IgD-negative memory B cell (primary cell): ENCODE measurements at regions not wholly inside any gene's neighbourhood (a gene's known extent, or its start where the extent isn't known, plus 50 kb on each side); places are given as distances from the start of the nearest gene placed in this dataset.

Experiments used
- H3K27ac Mint-ChIP-seq, 3 donors: one replicate each; pipeline ENCODE4 v1.8.0; 2020 to 2022; ENCODE audit warnings: mild to moderate bottlenecking in 3 of 3, mixed read lengths in 3 of 3, moderate library complexity in 1 of 3
- H3K27me3 Mint-ChIP-seq: one replicate; pipeline ENCODE4 v1.8.0; 2021; ENCODE audit warnings: mixed read lengths
- H3K36me3 Mint-ChIP-seq: one replicate; pipeline ENCODE4 v1.8.0; 2020; ENCODE audit warnings: mild to moderate bottlenecking, mixed read lengths
- H3K4me1 Mint-ChIP-seq, 3 donors: one replicate each; pipeline ENCODE4 v1.8.0; 2020 to 2022; ENCODE audit warnings: mixed read lengths in 3 of 3, mild to moderate bottlenecking in 1 of 3
- H3K4me3 Mint-ChIP-seq, 4 donors: one replicate each; pipeline ENCODE4 v1.8.0; 2020 to 2022; ENCODE audit warnings: mild to moderate bottlenecking in 4 of 4, mixed read lengths in 4 of 4, moderate library complexity in 3 of 4
- H3K9me3 Mint-ChIP-seq, 3 donors: one replicate each; pipeline ENCODE4 v1.8.0; 2020 to 2021; ENCODE audit warnings: mixed read lengths in 3 of 3, mild to moderate bottlenecking in 1 of 3

DNA sequence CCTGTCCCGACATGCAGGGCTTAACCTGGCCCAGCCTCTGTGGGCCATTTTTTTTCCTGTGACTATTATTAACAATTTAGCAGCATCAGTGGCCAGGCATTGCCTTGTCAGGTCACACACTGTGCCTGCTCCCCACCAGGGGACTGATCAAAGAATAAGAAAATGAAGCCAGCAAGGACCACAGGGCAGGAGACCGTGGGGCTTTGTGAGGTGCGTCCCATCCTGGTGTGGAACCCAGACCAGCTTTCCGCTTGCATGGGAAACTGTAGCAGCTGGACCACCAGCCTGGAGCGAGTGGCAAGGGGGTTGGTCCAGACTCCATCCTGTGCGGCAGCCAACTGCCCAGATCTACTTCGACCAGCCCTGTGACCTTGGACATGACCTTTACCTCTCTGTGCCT, 218.3 kb downstream of the ANKRD60 start:
- Mint-ChIP-seq H3K36me3 (peaks cover 1% of the 10 kb centered on the region), H3K4me3 (no peak overlapping the region), H3K9me3 (no peaks in the 10 kb centered on the region), H3K27ac (no peak overlapping the region), H3K27me3 (peaks cover 12% of the 10 kb centered on the region), H3K4me1 (no peaks in the 10 kb centered on the region)

DNA sequence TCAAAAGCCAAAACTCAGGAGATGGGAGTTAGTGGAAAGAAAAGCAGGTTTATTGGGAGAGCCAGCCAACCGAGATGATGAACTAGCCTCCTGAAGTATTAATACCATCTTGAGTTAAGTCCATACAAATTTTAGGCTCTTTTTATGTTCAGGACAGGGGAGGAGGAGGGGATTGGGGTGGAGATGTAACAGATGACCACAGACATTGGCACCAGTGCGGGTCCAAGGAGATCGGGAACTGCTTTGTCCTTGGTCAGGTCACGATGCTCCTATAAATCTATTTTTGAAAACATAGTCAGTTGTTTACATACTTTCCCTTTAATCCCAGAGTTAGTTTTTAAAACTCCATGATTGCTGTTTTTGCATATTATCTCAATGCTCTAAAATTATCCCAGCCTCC, 219.6 kb downstream of the ANKRD60 start:
- Mint-ChIP-seq H3K4me3 (no peak overlapping the region), H3K27ac (no peak overlapping the region), H3K36me3 (peaks cover 1% of the 10 kb centered on the region), H3K27me3 (peaks cover 12% of the 10 kb centered on the region), H3K4me1 (no peaks in the 10 kb centered on the region), H3K9me3 (peaks cover 0 to 3% (median 0%) of the 10 kb centered on the region in 3 donors)

DNA sequence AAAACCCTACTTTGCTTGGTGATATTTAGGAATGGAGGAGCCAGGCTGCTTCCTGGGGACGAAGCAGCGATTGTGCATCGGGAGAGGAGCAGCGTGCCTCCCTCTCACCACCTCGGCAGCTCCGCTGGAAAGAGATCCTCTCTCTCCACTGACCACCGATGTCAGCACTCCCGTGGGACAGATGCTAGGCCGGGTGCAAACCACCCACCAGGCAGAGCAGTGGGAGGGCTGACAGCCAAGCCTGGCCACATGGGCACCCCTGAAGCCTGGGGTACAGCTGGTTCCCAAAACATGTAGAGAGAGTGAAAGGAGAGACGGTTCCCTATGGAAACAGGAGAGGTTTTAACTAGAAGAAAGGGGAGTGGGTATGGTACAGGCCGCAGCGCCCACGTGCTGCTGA, 220.0 kb downstream of the ANKRD60 start:
- Mint-ChIP-seq H3K4me3 (no peak overlapping the region), H3K9me3 (peaks cover 0 to 3% (median 0%) of the 10 kb centered on the region in 3 donors), H3K36me3 (peaks cover 1% of the 10 kb centered on the region), H3K4me1 (no peaks in the 10 kb centered on the region), H3K27me3 (peaks cover 12% of the 10 kb centered on the region), H3K27ac (no peak overlapping the region)

DNA sequence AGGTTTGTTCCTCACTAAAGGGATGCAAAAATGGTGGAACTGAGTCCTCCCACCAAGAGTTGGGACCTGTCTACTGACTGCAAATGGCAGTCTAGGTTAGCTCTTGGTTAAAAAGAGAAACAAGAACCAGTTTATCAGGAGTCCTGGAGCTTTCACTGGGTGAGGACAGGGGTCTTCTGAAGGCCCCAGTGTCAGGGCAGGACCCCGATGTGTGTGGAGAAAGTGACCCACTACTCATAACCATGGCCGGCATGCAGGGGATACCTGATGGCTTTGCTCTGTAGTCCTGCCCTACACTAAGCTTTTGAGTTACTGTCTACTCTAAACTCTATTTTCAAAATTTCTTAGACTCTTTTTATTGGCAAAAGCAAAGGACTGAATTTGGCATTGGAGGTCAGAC, 220.5 kb downstream of the ANKRD60 start:
- peaks cover 0 to 3% (median 0%) of the 10 kb centered on the region in 3 donors for H3K9me3 Mint-ChIP-seq
- H3K27ac Mint-ChIP-seq: no peak overlapping the region
- peaks cover 12% of the 10 kb centered on the region for H3K27me3 Mint-ChIP-seq
- H3K4me1 Mint-ChIP-seq: no peaks in the 10 kb centered on the region
- no peak overlapping the region for H3K4me3 Mint-ChIP-seq
- peaks cover 1% of the 10 kb centered on the region for H3K36me3 Mint-ChIP-seq

DNA sequence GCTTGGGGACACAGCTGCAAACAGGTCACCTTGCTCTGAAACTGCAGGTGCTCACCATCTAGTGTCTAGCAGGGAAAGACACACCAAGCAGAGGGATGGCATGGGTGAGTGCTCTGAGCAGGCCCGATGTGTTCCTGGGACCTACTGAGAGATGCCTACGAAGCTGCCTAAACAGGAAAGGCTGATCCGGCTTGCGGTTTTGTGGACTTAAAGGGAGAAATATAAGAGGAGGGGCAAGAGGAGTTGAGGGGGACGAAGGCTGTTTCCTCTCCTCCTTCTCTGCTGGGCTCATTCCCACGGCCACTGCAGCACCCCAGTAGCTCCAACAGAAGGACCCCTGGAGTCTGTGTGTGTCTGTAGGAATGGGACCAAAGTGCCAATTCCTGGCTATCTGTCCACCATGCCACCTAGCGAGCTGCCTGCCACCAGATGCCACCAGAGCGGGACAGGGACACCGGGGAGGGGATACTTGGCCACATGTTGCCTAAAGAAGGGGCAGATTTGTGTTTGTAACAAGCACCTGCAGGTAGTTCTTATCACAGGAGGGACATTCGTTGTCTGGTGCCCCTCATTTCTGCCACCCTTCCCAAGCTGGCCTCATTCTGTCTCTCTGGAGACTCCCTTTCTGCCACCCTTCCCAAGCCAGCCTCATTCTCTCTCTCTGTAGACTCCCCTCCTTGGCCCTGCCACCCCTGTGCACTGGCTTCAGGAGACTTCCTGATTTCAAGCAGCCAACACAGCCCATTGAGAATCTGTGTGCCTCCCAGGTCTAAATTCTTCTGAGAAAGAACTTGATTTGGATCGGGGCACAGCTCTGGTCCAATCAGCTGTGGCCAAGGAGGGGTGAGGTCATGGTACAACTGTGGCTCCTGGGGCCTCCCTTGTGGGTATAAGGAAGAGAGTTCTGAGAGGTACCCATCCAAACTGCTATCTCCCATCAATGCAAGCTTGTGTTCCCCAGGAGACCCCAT, 221.8 kb downstream of the ANKRD60 start:
- Mint-ChIP-seq H3K9me3 (peaks cover 0 to 3% (median 0%) of the 10 kb centered on the region in 3 donors), H3K27me3 (peaks cover 10% of the 10 kb centered on the region), H3K4me3 (no peak overlapping the region), H3K4me1 (peaks cover 0 to 1% (median 0%) of the 10 kb centered on the region in 3 donors), H3K36me3 (peaks cover 1% of the 10 kb centered on the region), H3K27ac (no peak overlapping the region)

DNA sequence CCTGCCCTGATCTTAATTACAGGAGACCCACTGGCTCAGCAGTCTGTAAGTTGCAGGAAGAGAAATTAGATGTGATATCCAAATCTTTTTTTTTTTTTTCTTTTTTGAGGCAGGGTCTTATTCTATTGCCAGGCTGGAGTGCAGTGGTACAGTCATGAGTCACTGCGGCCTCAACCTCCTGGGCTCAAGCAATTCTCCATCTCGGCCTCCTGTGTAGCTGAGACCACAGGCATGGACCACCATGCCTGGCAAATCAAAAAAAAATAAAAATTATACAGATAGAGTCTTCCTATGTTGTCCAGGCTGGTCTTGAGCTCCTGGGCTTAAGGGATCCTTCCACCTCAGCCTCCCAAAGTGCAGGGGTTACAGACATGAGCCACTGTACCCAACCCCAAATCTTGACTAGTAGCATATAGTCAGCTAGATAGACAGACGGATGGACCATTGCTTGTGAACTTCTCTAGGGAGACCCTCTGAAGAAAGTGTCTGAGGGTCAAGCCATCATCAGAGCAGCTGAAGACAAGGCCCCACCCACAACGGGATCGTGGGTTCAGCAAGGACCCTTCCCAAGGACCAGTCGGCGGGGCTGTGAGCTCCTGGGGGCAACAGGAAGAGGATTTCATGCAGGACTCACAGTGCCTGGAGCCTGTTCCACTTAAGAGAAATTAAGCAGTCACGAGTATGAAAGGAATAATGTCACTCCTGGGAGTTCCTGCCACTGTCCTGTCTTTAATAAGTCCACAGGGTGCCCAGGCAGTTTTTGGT, 222.7 kb downstream of the ANKRD60 start:
- Mint-ChIP-seq H3K9me3 (peaks cover 0 to 3% (median 0%) of the 10 kb centered on the region in 3 donors), H3K27ac (no peak overlapping the region), H3K27me3 (peaks cover 10% of the 10 kb centered on the region), H3K36me3 (peaks cover 1% of the 10 kb centered on the region), H3K4me1 (peaks cover 0 to 1% (median 0%) of the 10 kb centered on the region in 3 donors), H3K4me3 (no peak overlapping the region)

DNA sequence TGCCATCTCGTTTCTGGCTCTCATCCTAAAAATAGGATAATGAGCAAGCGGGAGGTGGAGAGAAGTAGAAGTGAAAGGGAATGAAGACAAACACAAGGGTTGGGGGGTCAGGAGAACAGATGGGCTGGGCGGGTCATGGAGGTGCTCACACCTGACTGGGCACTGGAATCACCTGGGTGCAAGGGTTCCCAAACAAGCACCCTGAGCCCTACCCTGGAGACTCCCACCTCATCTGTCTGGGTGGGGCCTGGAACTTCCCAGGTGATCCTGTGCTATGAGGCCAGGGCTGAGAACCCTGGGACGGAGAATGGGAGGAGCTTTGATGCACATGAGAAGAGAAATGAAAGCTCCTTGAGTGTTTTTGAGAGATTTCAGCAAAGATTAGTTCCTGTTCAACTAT, 223.6 kb downstream of the ANKRD60 start:
- peaks cover 0 to 3% (median 0%) of the 10 kb centered on the region in 3 donors for H3K9me3 Mint-ChIP-seq
- H3K27ac Mint-ChIP-seq: no peak overlapping the region
- peaks cover 1% of the 10 kb centered on the region for H3K36me3 Mint-ChIP-seq
- peaks cover 5% of the 10 kb centered on the region for H3K27me3 Mint-ChIP-seq
- H3K4me3 Mint-ChIP-seq: no peak overlapping the region
- H3K4me1 Mint-ChIP-seq: peaks cover 0 to 1% (median 0%) of the 10 kb centered on the region in 3 donors

DNA sequence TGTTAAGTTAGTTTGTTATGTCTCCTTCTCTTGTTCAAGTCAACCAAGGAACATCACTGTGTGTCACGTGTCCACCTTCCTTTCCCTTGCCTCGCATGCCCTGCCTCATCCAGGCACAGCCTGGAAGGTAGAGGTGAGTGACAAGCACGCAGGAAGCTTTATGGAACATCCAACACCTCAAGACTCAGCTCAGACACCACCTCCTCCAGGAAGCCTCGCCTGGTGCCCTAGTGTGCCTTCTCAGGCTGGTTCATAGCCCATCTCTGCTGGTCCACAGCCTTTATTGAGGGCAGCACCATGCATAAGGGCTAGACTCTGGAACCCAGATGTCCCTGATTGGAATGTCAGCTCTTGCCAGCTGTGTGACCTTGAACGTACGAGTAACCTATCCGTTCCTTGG, 224.3 kb downstream of the ANKRD60 start:
- no peaks in the 10 kb centered on the region for H3K36me3 Mint-ChIP-seq
- peaks cover 0 to 3% (median 0%) of the 10 kb centered on the region in 3 donors for H3K9me3 Mint-ChIP-seq
- peak overlapping the region in 1 of 3 donors; percentile 23 for H3K27ac Mint-ChIP-seq
- no peak overlapping the region for H3K4me3 Mint-ChIP-seq
- peaks cover 7% of the 10 kb centered on the region for H3K27me3 Mint-ChIP-seq
- H3K4me1 Mint-ChIP-seq: peaks cover 1 to 6% (median 3%) of the 10 kb centered on the region in 3 donors

DNA sequence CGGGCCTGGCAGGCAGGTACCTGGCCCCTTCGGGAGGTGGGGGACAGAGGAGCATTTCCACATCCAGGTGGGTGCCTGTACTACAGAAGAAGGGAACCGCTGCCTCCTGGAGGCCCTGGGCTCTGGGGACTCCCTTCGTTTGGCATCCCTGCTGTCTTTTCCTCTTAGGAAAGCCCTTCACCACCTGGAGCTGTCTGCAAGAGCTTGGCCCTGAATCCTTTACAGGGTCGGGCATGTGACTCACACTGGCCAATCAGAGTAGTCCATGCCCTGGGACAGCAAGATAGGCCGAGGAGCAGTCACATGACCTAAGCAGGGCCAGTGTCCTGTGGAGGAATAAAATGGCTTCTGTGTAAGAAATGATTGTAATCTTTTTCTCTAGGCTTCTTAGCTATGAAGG, 224.9 kb downstream of the ANKRD60 start:
- H3K27ac Mint-ChIP-seq: peak overlapping the region in 1 of 3 donors; percentile 23
- no peak overlapping the region for H3K4me3 Mint-ChIP-seq
- peaks cover 1 to 6% (median 3%) of the 10 kb centered on the region in 3 donors for H3K4me1 Mint-ChIP-seq
- no peaks in the 10 kb centered on the region for H3K36me3 Mint-ChIP-seq
- peaks cover 13% of the 10 kb centered on the region for H3K27me3 Mint-ChIP-seq
- H3K9me3 Mint-ChIP-seq: peaks cover 0 to 3% (median 0%) of the 10 kb centered on the region in 3 donors

DNA sequence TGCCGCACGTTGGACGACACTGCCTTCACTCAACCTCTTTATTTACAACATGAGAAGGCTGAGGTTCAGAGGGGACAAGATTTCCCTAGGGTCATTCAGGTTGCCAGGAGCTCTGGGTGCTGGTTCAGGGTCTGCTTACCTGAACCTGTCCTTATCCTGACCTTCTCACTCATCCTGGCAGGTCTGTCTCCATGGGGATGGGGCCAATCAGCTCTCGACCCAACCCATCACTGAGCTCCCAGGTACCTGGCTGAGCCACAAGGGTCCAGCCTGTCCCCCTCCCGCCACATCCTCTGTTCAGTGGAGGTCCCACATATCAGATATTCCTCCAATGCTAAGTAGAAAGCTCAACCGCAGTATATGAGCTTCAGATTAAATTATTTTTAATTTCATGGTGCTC, 225.6 kb downstream of the ANKRD60 start:
- Mint-ChIP-seq H3K9me3 (peaks cover 0 to 3% (median 0%) of the 10 kb centered on the region in 3 donors), H3K36me3 (no peaks in the 10 kb centered on the region), H3K4me3 (no peak overlapping the region), H3K27me3 (peaks cover 19% of the 10 kb centered on the region), H3K27ac (no peak overlapping the region), H3K4me1 (peaks cover 1 to 6% (median 3%) of the 10 kb centered on the region in 3 donors)

DNA sequence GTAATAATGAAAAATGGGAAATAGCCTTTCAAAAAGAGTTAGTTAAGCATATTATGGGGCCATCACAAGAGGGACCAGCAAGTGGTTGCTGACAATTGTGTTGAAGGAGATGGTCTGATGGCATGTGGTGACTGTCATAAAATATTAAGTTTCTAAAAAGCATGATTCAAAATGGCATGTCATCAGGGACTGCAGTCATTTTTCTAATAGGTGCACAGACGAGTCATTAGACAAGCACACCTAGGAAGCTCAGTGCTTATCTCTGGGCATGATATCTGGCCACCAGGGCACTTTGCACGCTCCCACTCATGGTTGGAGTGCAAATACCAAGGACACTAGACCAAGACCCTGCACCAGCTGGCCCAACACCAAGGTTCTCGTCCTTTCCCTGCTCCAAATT, 226.5 kb downstream of the ANKRD60 start:
- Mint-ChIP-seq H3K27ac (no peak overlapping the region), H3K4me1 (peaks cover 1 to 6% (median 3%) of the 10 kb centered on the region in 3 donors), H3K9me3 (peaks cover 0 to 3% (median 0%) of the 10 kb centered on the region in 3 donors)

DNA sequence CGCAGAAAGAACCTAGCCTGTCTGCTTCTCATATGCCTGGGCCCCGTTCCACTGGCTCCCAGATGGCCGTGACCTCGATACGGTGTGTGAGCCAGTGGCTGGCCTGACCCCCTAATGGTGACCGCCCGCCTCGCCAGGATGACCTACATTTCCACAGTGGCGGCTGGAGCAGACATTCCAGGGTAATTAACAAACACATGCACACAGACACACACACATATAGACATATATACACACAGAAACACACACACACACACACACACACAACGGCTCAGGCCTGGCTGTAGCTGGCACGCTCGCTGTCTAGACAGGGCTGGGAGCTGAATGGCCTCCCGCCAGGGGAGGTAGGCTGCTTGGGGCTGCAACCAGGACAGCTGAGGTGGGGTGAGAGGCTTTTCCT, 227.1 kb downstream of the ANKRD60 start:
- Mint-ChIP-seq H3K36me3 (no peaks in the 10 kb centered on the region), H3K4me3 (no peak overlapping the region), H3K9me3 (peaks cover 0 to 3% (median 0%) of the 10 kb centered on the region in 3 donors), H3K27ac (no peak overlapping the region), H3K27me3 (peaks cover 22% of the 10 kb centered on the region), H3K4me1 (peaks cover 1 to 6% (median 3%) of the 10 kb centered on the region in 3 donors)

More for the DNA sequence above, 226.5 kb downstream of the ANKRD60 start:
- Mint-ChIP-seq H3K4me3 (no peak overlapping the region), H3K27me3 (peaks cover 23% of the 10 kb centered on the region), H3K36me3 (no peaks in the 10 kb centered on the region)

DNA sequence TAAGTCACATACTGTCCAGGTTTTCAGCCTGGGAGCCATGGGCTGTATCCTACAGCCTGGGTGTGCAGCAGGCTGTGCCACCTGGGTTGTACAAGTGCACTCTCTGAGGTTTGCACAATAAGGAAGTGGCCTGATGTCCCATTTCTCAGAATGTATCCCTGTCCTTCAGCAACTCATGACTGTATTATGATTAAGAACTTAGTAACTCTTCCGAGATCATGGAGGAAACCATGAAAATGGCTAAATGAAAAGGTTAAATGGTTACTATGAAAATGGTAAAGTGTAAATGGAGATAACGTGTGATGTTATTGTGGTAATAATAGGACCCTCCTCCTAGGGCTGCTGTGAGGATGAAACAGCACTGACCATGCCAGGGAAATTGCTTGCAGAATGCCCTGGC, 227.6 kb downstream of the ANKRD60 start:
- Mint-ChIP-seq H3K27ac (no peak overlapping the region), H3K27me3 (peaks cover 23% of the 10 kb centered on the region), H3K36me3 (no peaks in the 10 kb centered on the region), H3K4me3 (no peak overlapping the region), H3K4me1 (peaks cover 1 to 6% (median 3%) of the 10 kb centered on the region in 3 donors), H3K9me3 (peaks cover 0 to 3% (median 0%) of the 10 kb centered on the region in 3 donors)

DNA sequence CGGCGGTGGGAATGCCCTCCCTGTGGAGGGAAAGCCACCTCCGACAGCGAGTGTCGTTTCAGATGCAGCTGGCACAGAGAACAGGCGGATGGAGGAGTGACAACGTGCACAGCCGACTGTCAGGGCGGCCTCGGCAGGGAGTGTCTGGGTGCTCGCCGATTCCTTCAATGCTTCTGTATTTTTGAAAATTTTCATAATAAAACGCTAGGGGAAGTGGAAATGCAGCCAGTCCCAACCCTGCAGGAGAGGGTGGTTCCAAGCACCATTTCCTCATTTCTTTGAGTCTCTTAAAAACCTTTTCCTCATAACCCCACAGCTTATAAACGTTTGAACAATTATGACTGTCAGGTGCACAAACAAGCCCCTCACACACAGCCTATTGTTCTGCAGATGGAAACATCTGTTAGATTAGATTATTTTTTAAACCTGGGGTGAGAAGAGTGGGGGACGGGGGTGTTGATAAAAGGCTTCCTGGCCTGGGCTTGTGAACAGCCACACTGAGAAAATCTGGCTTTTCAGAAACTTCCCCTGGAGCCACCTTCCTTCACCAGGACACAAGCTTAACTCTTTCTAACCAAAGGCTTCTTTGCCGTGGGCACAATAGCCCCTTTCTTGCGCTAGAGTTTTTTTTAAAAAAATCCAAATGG, 228.9 kb downstream of the ANKRD60 start:
- H3K27me3 Mint-ChIP-seq: peaks cover 27% of the 10 kb centered on the region
- peaks cover 1 to 6% (median 3%) of the 10 kb centered on the region in 3 donors for H3K4me1 Mint-ChIP-seq
- no peaks in the 10 kb centered on the region for H3K36me3 Mint-ChIP-seq
- H3K27ac Mint-ChIP-seq: no peak overlapping the region
- H3K4me3 Mint-ChIP-seq: peak overlapping the region in 2 of 4 donors; percentile 53 to 65
- H3K9me3 Mint-ChIP-seq: peaks cover 0 to under 1% (median 0%) of the 10 kb centered on the region in 3 donors
